Embryonic facial prominence (tissue), 1 donor: ENCODE measurements at regions not wholly inside any gene's neighbourhood (a gene's known extent, or its start where the extent isn't known, plus 50 kb on each side); places are given as distances from the start of the nearest gene placed in this dataset.
"Not testable (repeated sequence)": the region's sequence is repeated elsewhere in the genome, so short reads cannot be mapped to it uniquely, and the experiment has no call there.

Source experiments
- DNase-seq: peaks from one replicate; pipeline ENCODE4 v3.0.0-alpha.2; 2016; ENCODE audit errors: extremely low spot score

- no peak for DNase-seq
These were observed 146.4 kb upstream of the GALNT2 start for GRCh38 chr1:229920683-229921082.

DNA sequence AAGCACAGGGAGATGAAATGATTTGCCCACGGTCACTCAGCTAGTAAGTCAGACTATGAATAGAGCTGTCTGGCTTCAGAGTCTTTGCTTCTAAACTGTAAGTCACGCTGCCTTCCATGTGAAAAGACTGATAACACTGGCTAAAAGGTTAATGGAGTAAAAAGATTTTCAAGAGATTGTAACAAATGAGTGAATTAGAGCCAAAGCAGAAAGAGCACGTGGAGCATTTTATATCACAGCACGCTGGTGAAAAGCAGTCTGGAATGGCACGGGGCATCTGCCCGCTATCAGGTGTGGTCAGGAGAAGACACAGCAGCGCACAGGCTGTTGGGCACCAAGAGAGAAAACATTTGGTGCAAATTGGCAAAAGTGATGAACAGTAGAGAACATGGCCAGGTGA, 144.8 kb upstream of the GALNT2 start:
- no peak for DNase-seq

DNA sequence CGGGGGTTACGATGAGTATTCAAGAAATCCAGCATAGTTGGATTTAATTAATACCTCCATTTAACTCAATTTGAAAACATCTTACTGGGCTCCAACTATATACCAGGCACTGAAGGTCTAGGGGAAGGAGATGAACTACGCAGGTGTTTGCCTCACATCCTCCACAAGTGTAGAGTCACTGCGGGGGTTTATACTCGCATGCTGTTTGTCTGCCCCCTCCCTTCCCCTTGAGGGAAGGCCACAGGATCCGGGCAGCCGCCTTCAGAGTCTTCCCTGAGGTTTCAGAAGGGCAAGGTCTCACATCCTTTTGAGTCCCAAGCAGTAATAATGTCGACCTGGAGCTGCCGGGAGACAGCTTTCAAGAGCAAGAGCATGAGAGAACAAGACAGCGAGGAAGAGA, 142.4 kb upstream of the GALNT2 start:
- DNase-seq, result no peak

DNA sequence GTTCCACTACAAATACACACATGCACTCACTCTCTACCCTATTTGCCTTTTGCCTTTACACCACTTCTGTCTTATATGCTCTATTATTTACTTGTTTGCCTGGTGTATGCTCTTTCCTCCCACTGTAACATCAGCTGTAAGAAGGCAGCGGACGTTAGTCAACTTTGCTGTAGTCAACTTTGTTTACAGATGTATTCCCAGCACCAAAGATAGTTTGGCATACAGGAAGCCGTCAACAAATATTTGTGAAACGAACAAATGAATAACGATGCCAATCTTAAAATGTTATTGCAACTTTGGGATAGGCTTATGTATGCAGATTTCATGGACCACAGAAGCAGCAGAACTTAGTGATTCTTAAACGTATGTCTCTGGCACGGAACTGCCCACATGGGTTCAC, 138.3 kb upstream of the GALNT2 start:
- no peak for DNase-seq

DNA sequence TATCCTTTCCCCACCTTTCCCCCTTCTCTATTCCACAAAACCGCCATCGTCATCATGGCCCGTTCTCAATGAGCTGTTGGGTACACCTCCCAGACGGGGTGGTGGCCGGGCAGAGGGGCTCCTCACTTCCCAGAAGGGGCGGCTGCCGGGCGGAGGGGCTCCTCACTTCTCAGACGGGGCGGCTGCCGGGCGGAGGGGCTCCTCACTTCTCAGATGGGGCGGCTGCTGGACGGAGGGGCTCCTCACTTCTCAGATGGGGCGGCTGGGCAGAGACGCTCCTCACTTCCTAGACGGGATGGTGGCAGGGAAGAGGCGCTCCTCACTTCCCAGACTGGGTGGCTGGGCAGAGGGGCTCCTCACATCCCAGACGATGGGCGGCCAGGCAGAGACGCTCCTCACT, 135.3 kb upstream of the GALNT2 start:
- not testable (repeated sequence) for DNase-seq

DNA sequence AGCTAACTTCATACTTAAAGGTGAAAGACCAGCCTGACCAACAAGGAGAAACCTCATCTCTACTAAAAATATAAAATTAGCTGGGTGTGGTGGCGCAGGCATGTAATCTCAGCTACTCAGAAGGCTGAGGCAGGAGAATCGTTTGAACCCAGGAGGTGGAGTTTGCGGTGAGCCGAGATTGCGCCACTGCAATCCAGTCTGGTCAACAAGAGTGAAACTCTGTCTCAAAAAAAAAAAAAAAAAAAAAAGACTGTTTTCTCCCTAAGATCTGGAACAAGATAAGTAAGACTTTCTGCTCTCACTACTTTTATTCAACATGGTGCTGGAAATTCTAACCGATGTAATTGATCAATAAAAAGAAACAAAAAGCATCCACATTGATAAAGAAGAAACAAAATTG, 131.9 kb upstream of the GALNT2 start:
- not testable (repeated sequence) for DNase-seq

GRCh38 chr1:229938551-229938950, 128.5 kb upstream of the GALNT2 start:
- no peak for DNase-seq

DNA sequence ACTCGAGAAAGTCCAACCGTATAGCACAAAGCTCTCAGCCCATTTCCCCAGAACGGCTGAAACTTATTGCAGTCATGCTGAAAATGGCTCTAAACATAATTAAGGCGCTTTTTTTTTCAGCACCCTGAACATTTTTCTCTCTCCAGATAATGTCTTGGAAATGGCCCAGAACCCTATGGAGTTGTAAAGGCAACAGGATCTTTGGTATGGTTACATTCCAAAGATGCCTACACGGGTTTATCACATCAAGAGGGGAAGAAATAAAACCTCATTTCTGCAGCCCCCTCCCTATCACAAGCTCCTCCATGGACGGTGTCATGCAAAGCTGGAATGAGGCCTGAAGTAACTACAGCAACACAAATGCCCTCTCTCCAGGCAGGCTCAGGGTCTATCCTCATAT, 126.4 kb upstream of the GALNT2 start:
- DNase-seq, result no peak

- no peak for DNase-seq
These were observed 125.9 kb upstream of the GALNT2 start for GRCh38 chr1:229941160-229941559.

GRCh38 chr1:229941831-229942230, 125.2 kb upstream of the GALNT2 start:
- DNase-seq, result no peak

GRCh38 chr1:229942501-229942900, 124.5 kb upstream of the GALNT2 start:
- no peak for DNase-seq

- DNase-seq, result no peak
These were observed 123.8 kb upstream of the GALNT2 start for GRCh38 chr1:229943148-229943714.

- no peak for DNase-seq
These were observed 122.9 kb upstream of the GALNT2 start for GRCh38 chr1:229943988-229944743.

DNA sequence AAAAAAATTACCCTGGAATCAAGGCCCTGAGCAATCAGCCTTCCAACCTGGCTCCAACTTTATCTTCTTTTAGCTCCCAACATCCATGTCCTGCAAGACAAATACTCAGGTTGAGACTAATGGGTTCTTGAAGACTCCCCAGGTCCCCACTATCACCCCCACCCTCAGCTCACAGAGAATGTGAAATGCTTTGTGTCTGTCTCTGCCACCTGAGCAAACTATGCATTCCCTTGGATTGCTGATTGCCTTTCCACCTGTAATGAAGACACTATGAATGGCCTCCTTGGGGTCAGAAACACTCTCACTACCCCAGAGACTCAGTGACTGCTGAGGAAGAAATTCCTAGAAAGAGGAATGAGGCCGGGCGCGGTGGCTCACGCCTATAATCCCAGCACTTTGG, 121.2 kb upstream of the GALNT2 start:
- DNase-seq, result no peak

- DNase-seq, result no peak
These were observed 119.1 kb upstream of the GALNT2 start for GRCh38 chr1:229947968-229948367.

GRCh38 chr1:229948438-229948837, 118.6 kb upstream of the GALNT2 start:
- no peak for DNase-seq

- no peak for DNase-seq
These were observed 117.5 kb upstream of the GALNT2 start for GRCh38 chr1:229949500-229949899.

- no peak for DNase-seq
These were observed 117.0 kb upstream of the GALNT2 start for GRCh38 chr1:229950020-229950419.

DNA sequence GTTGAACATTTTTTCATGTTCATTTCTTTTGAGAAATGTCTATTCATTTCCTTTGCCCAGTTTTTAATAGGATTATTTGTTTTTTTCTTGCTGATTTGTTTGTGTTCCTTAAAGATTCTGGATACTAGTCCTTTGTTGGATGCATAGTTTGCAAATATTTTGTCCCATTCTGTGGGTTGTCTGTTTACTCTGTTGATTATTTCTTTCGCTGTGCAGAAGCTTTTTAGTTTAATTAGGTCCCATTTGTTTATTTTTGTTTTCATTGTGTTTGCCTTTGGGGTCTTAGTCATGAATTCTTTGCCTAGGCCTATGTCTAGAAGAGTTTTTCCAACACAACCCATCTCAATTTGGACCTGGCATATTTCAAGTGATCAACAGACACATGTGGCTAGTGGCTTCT, 116.1 kb upstream of the GALNT2 start:
- DNase-seq, result no peak

DNA sequence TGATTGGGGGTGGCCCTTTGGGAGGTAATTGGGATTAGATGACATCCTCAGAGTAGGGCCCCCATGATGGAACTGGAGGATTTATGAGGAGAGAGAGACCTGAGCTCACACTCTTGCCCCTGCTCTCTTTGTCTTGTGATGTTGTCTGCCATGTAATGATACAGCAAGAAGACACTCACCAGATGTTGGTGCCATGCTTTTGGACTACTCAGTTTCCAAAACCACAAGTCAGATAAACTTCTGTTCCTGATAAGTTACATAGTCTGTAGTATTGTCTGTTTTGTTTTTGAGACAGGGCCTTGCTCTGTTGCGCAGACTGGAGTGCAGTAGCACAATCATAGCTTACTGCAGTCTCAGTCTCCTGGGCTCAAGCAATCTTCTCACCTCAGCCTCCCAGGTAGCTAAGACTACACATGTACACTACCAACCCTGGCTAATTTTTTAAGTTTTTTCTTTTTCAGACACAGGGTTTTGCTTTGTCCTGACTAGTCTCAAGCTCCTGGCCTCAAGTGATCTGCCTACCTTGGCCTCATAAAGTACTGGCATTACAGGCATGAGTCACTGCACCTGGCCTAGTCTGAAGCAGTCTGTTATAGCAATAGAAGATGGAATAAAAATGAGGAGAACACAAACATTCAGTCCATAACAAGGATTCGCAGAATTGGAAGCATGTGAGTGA, 115.0 kb upstream of the GALNT2 start:
- DNase-seq, result no peak

GRCh38 chr1:229952670-229953520, 114.1 kb upstream of the GALNT2 start:
- DNase-seq, result no peak

- DNase-seq, result no peak
These were observed 113.2 kb upstream of the GALNT2 start for GRCh38 chr1:229953736-229954326.
